Thyroid gland (tissue), 4 donors: ENCODE measurements at regions not wholly inside any gene's neighbourhood (a gene's known extent, or its start where the extent isn't known, plus 50 kb on each side); places are given as distances from the start of the nearest gene placed in this dataset.
A peak's percentile ranks its signal among the peaks of the same experiment; 100 is the strongest.

Experiments used
- DNase-seq, 2 donors: peaks; one replicate each; pipeline ENCODE4 v3.0.0-alpha.2; 2019
- H3K27ac ChIP-seq, 3 donors: fragments of 200-600 bp; sonication (generic); 1 replicate in 2 of 3; 2 replicates in 1 of 3; pipeline ENCODE4 v1.5.1; 2016 to 2019; ENCODE audit warnings: mild to moderate bottlenecking in 1 of 3, moderate library complexity in 1 of 3
- H3K27me3 ChIP-seq: fragments of 200-600 bp; sonication (generic); one replicate; pipeline ENCODE4 v1.5.1; 2019
- H3K36me3 ChIP-seq, 2 donors: fragments of 200-600 bp; sonication (generic); one replicate each; pipeline ENCODE4 v1.5.1; 2016 to 2019
- H3K4me1 ChIP-seq, 2 donors: fragments of 200-600 bp; sonication (generic); one replicate each; pipeline ENCODE4 v1.5.1; 2017 to 2019
- H3K4me3 ChIP-seq, 3 donors: fragments of 200-600 bp; sonication (generic); replicated peaks in 1 of 3; 1 replicate in 2 of 3; 2 replicates in 1 of 3; pipeline ENCODE4 v1.5.1; 2016; ENCODE audit warnings: mild to moderate bottlenecking in 1 of 3
- H3K9me3 ChIP-seq: fragments of 200-600 bp; sonication (generic); one replicate; pipeline ENCODE4 v1.5.1; 2017
- POLR2A ChIP-seq, 2 donors: fragments of 450-650 bp; IDR thresholded peaks; one replicate each; pipeline ENCODE4 v1.6.1; 2017; ENCODE audit warnings: antibody characterized with exemption in 2 of 2, mild to moderate bottlenecking in 2 of 2, moderate library complexity in 1 of 2
- WGBS, 2 donors: methylation state at CpG; one replicate each; pipeline ENCODE4 v1.1.5; 2017; 5-methylcytosine and 5-hydroxymethylcytosine counted together
- intact Hi-C: fragments of 100-400 bp; cut with DNase I; formaldehyde crosslinking; loops from one replicate; pipeline ENCODE4 v1.15.1; 2023
- TF ChIP-seq, protein P1 (sequence below), 6 experiments: fragments of 200-600 bp in 3 of 6; fragments of 450-650 bp in 3 of 6; sonication (generic) in 3 of 6; IDR thresholded peaks; one replicate each; pipeline ENCODE4 v1.5.1; 2016 to 2019; ENCODE audit warnings: antibody characterized with exemption in 6 of 6, mild to moderate bottlenecking in 2 of 6, inconsistent platforms in 1 of 6, moderate library complexity in 1 of 6

DNA sequence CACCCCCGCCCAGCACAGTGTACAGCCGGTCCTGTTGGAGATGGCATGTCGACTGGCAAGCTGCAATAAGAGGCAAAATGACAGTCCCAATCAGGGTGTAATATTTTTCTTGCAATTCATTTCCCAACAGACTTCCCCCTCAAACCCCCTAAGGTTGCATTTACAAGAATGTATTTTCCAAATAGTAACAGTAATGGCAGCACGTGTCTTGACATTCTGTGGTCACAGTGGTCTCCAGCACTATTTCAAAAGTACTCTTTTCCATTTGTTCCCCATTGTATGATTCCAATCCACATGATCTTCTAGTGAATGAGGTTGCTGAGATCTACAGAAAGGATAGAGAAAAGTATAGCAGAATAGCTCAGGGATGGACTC lies 97.8 kb upstream of the CARMIL1 start:
- Histone ChIP-seq H3K27me3 (no peaks in the 10 kb centered on the region), H3K27ac (no peak overlapping the region), H3K9me3 (no peaks in the 10 kb centered on the region), H3K4me3 (no peak overlapping the region), H3K4me1 (peaks cover 18 to 36% of the 10 kb centered on the region in 2 donors), H3K36me3 (no peaks in the 10 kb centered on the region)
- intact Hi-C loops = no loop called here
- no peak for DNase-seq
- TF ChIP-seq, protein P1, sequence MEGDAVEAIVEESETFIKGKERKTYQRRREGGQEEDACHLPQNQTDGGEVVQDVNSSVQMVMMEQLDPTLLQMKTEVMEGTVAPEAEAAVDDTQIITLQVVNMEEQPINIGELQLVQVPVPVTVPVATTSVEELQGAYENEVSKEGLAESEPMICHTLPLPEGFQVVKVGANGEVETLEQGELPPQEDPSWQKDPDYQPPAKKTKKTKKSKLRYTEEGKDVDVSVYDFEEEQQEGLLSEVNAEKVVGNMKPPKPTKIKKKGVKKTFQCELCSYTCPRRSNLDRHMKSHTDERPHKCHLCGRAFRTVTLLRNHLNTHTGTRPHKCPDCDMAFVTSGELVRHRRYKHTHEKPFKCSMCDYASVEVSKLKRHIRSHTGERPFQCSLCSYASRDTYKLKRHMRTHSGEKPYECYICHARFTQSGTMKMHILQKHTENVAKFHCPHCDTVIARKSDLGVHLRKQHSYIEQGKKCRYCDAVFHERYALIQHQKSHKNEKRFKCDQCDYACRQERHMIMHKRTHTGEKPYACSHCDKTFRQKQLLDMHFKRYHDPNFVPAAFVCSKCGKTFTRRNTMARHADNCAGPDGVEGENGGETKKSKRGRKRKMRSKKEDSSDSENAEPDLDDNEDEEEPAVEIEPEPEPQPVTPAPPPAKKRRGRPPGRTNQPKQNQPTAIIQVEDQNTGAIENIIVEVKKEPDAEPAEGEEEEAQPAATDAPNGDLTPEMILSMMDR (IDR thresholded peaks at IDR 0.05) = no peak
- no peak for TF ChIP-seq POLR2A (IDR thresholded peaks at IDR 0.05)
- 84 to 99% methylated on average over 4 of the region's 4 CpGs for WGBS, 2 donors

DNA sequence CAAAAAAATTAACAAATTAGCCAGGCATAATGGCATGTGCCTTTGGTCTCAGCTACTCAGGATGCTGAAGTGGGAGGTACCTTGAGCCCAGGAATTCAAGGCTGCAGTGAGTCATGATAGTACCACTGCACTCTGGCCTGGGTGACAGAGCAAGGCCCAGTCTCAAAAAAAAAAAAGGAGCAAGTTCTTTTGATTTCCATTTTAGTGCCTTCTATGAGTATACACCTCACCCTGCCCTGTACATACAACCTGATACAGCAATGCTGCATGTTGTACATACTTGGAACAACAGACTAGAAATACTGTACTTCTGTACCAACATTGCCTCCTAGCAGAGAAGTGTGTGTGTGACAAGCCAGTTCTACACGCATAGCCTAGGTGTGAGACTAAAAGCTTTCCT lies 97.3 kb upstream of the CARMIL1 start:
- Histone ChIP-seq H3K4me1 (peaks cover 18 to 36% of the 10 kb centered on the region in 2 donors), H3K4me3 (no peak overlapping the region), H3K27ac (no peak overlapping the region), H3K36me3 (no peaks in the 10 kb centered on the region), H3K27me3 (no peaks in the 10 kb centered on the region), H3K9me3 (no peaks in the 10 kb centered on the region)
- intact Hi-C loops = no loop called here
- DNase-seq = no peak
- TF ChIP-seq, protein P1 (IDR thresholded peaks at IDR 0.05) = no peak
- no peak for TF ChIP-seq POLR2A (IDR thresholded peaks at IDR 0.05)
- 95 to 97% methylated on average over 1 of the region's 1 CpG for WGBS, 2 donors

DNA sequence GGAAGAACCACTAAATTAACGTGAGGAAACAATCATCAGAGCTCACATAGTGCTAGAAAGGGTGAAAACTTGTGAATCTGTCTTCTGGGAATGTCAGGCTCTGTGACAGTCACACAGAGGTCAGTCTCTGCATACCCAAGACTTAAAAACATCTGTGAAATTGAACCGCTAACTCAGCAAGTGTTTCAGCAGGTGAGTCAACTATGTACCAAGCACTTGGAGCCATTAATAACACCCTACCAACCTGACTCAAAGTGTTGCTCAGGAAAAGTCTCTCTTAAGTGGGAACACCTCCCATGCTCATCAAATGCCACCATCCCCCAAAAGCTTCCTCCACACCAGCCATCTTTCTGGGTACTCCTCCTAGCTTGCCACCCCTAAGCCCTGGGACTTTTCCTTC lies 92.3 kb upstream of the CARMIL1 start:
- DNase-seq = no peak
- H3K27ac ChIP-seq = no peak overlapping the region
- no peak for TF ChIP-seq POLR2A (IDR thresholded peaks at IDR 0.05)
- TF ChIP-seq, protein P1 (IDR thresholded peaks at IDR 0.05) = no peak
- 89 to 100% methylated on average over 2 of the region's 2 CpGs for WGBS, 2 donors
- H3K9me3 ChIP-seq = no peaks in the 10 kb centered on the region
- H3K4me1 ChIP-seq = peaks cover 6 to 13% of the 10 kb centered on the region in 2 donors
- intact Hi-C loops = no loop called here
- no peaks in the 10 kb centered on the region for H3K27me3 ChIP-seq
- no peaks in the 10 kb centered on the region for H3K36me3 ChIP-seq
- no peak overlapping the region for H3K4me3 ChIP-seq

DNA sequence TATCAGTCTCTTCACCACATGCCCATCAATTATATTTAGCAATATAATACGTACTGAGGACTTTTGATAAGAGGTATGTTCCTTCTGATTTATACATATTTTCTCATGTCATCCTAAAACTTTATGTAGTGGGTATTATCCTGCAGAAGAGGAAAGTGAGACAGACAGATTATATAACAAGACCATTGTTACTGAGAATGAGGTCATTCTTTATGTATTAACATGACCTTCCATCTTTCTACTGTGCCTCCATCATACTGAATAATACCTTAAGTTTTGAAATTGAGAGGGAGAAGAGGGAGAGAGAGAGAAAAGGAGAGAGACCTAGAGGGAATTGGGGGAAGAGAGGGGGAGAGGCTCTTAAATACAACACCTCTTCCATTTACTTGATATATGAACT lies 90.9 kb upstream of the CARMIL1 start:
- H3K27me3 ChIP-seq = no peaks in the 10 kb centered on the region
- WGBS, 2 donors = 100% methylated on average over 1 of the region's 1 CpG
- H3K36me3 ChIP-seq = no peaks in the 10 kb centered on the region
- intact Hi-C loops = no loop called here
- no peaks in the 10 kb centered on the region for H3K9me3 ChIP-seq
- H3K4me3 ChIP-seq = no peak overlapping the region
- H3K4me1 ChIP-seq = peaks cover 19 to 26% of the 10 kb centered on the region in 2 donors
- no peak for TF ChIP-seq POLR2A (IDR thresholded peaks at IDR 0.05)
- TF ChIP-seq, protein P1 (IDR thresholded peaks at IDR 0.05) = no peak
- DNase-seq = no peak
- H3K27ac ChIP-seq = no peak overlapping the region

DNA sequence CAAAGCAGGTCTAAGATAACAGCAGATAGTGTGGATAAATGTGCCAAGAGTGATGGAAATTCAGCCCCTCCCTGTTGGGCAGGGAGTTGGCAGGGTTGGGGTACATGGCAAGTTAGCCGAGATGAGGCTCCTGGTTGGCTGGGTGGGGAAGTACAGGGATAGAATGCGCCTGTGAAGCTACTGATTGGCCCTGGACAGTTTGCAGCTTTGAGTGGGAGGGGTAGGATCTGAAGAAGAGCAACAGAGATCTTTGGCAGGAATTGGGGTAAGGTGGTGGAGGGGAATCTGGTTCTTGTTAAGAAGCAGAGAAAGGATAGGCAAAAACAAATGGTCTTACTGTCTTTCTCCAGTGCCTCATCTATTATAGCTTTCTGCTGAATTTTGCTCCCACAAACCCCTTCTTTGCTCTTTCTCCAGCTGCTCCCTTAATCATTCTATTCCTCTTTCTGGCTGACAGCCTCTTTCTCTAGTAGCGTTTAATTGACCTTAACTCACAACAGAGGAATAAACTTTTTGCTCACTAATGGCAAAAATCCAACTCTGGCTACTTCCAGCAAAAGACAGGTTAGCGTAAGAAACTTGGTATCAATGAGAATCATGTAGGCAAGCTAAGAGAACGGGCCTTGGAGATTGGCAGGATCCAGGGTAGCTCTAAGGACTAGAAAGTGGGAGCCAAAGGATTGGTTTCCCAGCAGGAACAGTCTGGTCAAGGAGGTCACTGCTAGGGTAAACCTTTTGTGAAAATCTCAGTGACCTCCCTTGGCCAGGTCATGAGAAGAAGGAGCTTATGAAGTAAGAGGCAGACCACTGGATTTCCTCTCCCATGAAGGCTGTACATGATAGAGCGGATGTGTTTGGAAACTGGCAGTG lies 86.3 kb upstream of the CARMIL1 start:
- no peak for TF ChIP-seq POLR2A (IDR thresholded peaks at IDR 0.05)
- TF ChIP-seq, protein P1 (IDR thresholded peaks at IDR 0.05) = no peak
- no peak for DNase-seq
- Histone ChIP-seq H3K36me3 (no peaks in the 10 kb centered on the region), H3K4me3 (no peak overlapping the region), H3K4me1 (peaks cover 35 to 39% of the 10 kb centered on the region in 2 donors), H3K27me3 (no peaks in the 10 kb centered on the region), H3K27ac (peak overlapping the region; percentile 84 to 96 (median 91)), H3K9me3 (no peaks in the 10 kb centered on the region)
- intact Hi-C loops = no loop called here
- WGBS, 2 donors = 40 to 44% methylated on average over 6 of the region's 6 CpGs
